MM.1S (cell line): ENCODE measurements at regions not wholly inside any gene's neighbourhood (a gene's known extent, or its start where the extent isn't known, plus 50 kb on each side); places are given as distances from the start of the nearest gene placed in this dataset.

ENCODE experiments used
- CTCF ChIP-seq: fragments of 300-600 bp; sonication (generic); IDR thresholded peaks from 2 replicates; pipeline ENCODE4 v1.5.1; 2016; ENCODE audit warnings: antibody characterized with exemption, low read length, mixed read lengths
- EZH2 ChIP-seq: fragments of 300-600 bp; sonication (generic); optimal IDR thresholded peaks from 2 replicates; pipeline ENCODE3; 2017; ENCODE audit warnings: low read depth, mild to moderate bottlenecking, antibody characterized with exemption, low read length, mixed read lengths
- EZH2phosphoT487 ChIP-seq: fragments of 300-600 bp; sonication (generic); IDR thresholded peaks from 2 replicates; pipeline ENCODE4 v1.6.1; 2018; ENCODE audit warnings: antibody characterized with exemption, low read length

- TF ChIP-seq EZH2 (no peak), CTCF (no peak), EZH2phosphoT487 (no peak)
Observed at GRCh38 chr5:27682600-27682999, 644.2 kb upstream of the CDH9 start.
